Erythroblast (primary cell): ENCODE measurements at regions not wholly inside any gene's neighbourhood (a gene's known extent, or its start where the extent isn't known, plus 50 kb on each side); places are given as distances from the start of the nearest gene placed in this dataset.
"Not testable (repeated sequence)": the region's sequence is repeated elsewhere in the genome, so short reads cannot be mapped to it uniquely, and the experiment has no call there.

Experiments
- GATA1 ChIP-seq: IDR thresholded peaks from 2 replicates; pipeline ENCODE4 v1.6.1; 2011; ENCODE audit warnings: low read depth, mild to moderate bottlenecking, control low read depth, low read length, moderate library complexity
- POLR2A ChIP-seq: IDR thresholded peaks from 2 replicates; pipeline ENCODE4 v1.6.1; 2011; ENCODE audit warnings: mild to moderate bottlenecking, low read length

DNA sequence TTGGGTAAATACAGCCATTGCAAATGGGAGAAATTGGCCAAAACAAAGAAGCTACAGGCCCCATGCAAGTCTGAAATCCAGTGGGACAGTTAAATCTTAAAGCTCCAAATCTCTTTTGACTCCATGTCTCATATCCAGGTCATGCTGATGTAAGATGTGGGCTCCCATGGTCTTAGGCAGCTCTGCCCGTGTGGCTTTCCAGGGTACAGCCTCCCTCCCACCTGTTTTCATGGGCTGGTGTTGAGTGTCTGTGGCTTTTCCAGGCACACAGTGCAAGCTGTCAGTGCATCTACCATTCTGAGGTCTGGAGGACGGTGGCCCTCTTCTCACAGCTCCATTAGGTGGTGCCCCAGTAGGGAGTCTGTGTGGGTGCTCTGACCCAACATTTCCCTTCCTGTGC is 53.4 kb upstream of the FIBIN start:
- not testable (repeated sequence) for TF ChIP-seq POLR2A, GATA1
